Fibroblast of villous mesenchyme (primary cell): ENCODE measurements at regions not wholly inside any gene's neighbourhood (a gene's known extent, or its start where the extent isn't known, plus 50 kb on each side); places are given as distances from the start of the nearest gene placed in this dataset.

Experiments used
- DNase-seq: peaks from one replicate; pipeline ENCODE4 v3.0.0-alpha.2; 2010; ENCODE audit warnings: low read depth
- H3K4me3 ChIP-seq: 2 replicates; pipeline ENCODE4 v1.5.1; 2011; ENCODE audit warnings: low read depth, mild to moderate bottlenecking, low read length
- TF ChIP-seq, protein P1 (sequence below): IDR thresholded peaks from 2 replicates; pipeline ENCODE4 v1.5.1; 2012; ENCODE audit warnings: low read depth, mild to moderate bottlenecking, low read length; ENCODE audit not compliant: insufficient read depth

GRCh38 chr6:18676548-18676947, 289.4 kb downstream of the RNF144B start:
- H3K4me3 ChIP-seq: no peak overlapping the region

DNA sequence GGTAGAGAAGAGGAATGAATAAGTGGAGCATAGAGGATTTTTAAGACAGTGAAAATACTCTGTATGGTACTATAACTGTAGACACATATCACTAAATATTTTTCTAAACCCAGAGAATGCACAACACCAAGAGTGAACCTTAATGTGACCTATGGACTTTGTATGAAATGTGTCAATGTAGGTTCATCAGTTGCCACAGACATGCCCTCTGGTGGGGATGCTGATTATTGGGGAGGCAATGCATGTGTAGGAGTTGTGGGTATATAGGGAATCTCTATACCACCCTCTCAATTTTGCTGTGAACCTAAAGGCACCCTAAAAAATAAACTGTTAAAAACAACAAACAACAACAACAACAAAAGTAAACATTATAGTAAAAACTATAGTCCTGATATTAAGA, 293.7 kb downstream of the RNF144B start:
- DNase-seq: no peak
- TF ChIP-seq, protein P1, sequence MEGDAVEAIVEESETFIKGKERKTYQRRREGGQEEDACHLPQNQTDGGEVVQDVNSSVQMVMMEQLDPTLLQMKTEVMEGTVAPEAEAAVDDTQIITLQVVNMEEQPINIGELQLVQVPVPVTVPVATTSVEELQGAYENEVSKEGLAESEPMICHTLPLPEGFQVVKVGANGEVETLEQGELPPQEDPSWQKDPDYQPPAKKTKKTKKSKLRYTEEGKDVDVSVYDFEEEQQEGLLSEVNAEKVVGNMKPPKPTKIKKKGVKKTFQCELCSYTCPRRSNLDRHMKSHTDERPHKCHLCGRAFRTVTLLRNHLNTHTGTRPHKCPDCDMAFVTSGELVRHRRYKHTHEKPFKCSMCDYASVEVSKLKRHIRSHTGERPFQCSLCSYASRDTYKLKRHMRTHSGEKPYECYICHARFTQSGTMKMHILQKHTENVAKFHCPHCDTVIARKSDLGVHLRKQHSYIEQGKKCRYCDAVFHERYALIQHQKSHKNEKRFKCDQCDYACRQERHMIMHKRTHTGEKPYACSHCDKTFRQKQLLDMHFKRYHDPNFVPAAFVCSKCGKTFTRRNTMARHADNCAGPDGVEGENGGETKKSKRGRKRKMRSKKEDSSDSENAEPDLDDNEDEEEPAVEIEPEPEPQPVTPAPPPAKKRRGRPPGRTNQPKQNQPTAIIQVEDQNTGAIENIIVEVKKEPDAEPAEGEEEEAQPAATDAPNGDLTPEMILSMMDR: no peak
- no peak overlapping the region for H3K4me3 ChIP-seq

More at GRCh38 chr6:18676548-18676947, 289.4 kb downstream of the RNF144B start:
- TF ChIP-seq, protein P1: no peak
- DNase-seq: no peak

DNA sequence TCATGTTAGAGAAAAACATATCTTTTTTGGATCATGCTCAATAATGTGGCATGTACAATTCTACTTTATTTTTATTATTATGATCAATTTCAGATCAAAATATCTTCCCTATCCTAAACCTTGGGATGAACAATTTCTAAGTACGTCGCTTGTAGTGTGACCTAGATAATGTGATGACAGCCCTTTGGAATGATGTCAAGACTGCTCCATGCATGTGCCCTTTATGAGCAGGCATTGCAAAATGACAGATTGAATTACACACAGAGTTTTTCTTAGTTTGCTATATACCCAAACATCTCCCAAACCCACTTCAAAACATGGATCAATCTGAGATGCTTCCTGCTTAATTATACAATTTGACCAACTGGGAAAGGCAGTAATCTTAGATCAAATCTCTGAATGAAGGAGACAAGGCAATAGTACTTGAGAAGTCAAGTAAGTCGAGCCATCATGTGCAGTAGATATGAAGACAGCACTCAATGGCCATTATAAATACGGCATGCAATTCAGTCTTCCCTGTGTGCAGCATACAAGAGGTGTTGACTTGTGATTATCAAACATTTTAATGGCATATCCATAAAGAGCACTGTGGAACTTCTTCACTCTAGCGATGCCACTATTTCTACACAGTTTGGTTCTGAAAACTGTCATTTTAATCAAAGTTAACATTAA, 294.8 kb downstream of the RNF144B start:
- TF ChIP-seq, protein P1: no peak
- no peak overlapping the region for H3K4me3 ChIP-seq
- no peak for DNase-seq

GRCh38 chr6:18684343-18684742, 297.2 kb downstream of the RNF144B start:
- TF ChIP-seq, protein P1: no peak
- H3K4me3 ChIP-seq: no peak overlapping the region
- DNase-seq: no peak

- H3K4me3 ChIP-seq: no peak overlapping the region
- no peak for DNase-seq
- TF ChIP-seq, protein P1: no peak
Observed at GRCh38 chr6:18692929-18693685, 306.0 kb downstream of the RNF144B start.

- DNase-seq: no peak
- TF ChIP-seq, protein P1: no peak
- H3K4me3 ChIP-seq: no peak overlapping the region
Observed at GRCh38 chr6:18693881-18694280, 306.7 kb downstream of the RNF144B start.

DNA sequence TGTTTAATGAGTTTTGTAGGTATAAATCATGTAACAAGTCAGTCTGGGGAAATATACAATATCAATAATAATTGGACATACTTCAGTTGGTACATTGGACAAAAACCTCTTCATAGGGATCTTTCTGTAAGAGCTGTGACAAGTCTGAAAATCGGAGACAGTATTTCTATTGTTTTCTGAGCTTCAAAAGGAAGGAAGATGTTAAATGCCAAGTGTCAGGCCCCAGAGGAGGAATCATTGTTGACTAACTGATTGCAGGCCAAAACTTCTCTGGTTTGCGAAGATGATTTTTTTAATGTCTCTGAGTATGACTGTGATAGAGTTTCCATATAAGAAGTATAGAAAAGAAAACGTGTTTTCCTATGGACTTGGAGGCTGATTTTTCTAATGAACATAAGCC, 316.4 kb downstream of the RNF144B start:
- TF ChIP-seq, protein P1: no peak
- H3K4me3 ChIP-seq: no peak overlapping the region
- no peak for DNase-seq
